SK-N-SH (cell line): ENCODE measurements at regions not wholly inside any gene's neighbourhood (a gene's known extent, or its start where the extent isn't known, plus 50 kb on each side); places are given as distances from the start of the nearest gene placed in this dataset.

Experiments used
- CTCF ChIP-seq: fragments of 200-600 bp; sonication (generic); IDR thresholded peaks from 2 replicates; pipeline ENCODE4 v1.6.1; 2017; ENCODE audit warnings: antibody characterized with exemption, mild to moderate bottlenecking, moderate library complexity
- YY1 ChIP-seq: IDR thresholded peaks from 2 replicates; pipeline ENCODE4 v1.4.0; 2012; ENCODE audit warnings: low read depth, mild to moderate bottlenecking
- TF ChIP-seq, protein P1 (sequence below): IDR thresholded peaks from 2 replicates; pipeline ENCODE4 v1.4.0; 2012; ENCODE audit warnings: low read depth

DNA sequence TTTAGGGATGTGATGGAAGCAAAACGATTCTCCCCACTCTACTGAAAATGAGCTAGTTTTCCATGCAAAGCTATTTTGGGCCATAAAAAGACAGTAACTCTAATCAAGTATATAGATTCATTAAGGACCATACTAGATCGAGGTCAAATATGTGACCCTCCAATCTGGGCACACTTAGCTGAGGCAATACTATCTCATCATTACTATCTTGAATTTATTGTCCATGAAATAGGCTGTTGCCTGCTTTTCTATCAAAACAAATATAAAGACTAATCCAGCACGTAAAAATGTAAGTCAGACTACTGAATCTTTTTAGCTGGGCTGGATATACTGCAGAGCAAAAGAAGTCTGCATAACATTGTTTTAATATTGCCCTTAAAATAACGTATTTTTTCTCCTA lies 943.1 kb downstream of the NR2F1-AS1 start:
- TF ChIP-seq YY1 (no peak), CTCF (no peak)
- TF ChIP-seq, protein P1, sequence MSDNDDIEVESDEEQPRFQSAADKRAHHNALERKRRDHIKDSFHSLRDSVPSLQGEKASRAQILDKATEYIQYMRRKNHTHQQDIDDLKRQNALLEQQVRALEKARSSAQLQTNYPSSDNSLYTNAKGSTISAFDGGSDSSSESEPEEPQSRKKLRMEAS = no peak
